ENCODE measurements at regions not wholly inside any gene's neighbourhood (a gene's known extent, or its start where the extent isn't known, plus 50 kb on each side); places are given as distances from the start of the nearest gene placed in this dataset.

DNA sequence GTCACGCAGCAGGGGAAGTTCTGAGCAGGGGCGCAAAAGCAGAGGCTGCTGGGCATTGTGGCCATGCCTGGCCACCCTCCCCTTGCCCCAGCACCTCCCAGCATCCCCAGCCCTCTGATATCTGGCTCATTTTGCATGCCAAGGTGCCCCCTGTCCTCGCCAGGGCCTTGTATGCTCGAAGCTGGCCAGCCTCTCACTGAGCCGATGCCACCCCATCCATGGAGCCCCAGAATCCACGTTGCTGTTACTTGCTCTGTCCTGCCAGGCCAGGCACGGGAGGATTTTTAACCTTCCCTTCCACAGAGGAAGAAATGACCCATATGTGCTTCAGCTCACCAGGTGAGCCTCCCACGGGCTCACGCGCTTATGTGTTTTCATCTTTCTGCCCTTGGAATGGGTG, 413.4 kb downstream of the BCL11B start (continued):
- TF ChIP-seq, protein P1, sequence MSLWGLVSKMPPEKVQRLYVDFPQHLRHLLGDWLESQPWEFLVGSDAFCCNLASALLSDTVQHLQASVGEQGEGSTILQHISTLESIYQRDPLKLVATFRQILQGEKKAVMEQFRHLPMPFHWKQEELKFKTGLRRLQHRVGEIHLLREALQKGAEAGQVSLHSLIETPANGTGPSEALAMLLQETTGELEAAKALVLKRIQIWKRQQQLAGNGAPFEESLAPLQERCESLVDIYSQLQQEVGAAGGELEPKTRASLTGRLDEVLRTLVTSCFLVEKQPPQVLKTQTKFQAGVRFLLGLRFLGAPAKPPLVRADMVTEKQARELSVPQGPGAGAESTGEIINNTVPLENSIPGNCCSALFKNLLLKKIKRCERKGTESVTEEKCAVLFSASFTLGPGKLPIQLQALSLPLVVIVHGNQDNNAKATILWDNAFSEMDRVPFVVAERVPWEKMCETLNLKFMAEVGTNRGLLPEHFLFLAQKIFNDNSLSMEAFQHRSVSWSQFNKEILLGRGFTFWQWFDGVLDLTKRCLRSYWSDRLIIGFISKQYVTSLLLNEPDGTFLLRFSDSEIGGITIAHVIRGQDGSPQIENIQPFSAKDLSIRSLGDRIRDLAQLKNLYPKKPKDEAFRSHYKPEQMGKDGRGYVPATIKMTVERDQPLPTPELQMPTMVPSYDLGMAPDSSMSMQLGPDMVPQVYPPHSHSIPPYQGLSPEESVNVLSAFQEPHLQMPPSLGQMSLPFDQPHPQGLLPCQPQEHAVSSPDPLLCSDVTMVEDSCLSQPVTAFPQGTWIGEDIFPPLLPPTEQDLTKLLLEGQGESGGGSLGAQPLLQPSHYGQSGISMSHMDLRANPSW (CRISPR knock-in tag; conservative IDR thresholded peaks at IDR 0.05; ENCODE audit: low read depth): no peak
- TF ChIP-seq, protein P2, sequence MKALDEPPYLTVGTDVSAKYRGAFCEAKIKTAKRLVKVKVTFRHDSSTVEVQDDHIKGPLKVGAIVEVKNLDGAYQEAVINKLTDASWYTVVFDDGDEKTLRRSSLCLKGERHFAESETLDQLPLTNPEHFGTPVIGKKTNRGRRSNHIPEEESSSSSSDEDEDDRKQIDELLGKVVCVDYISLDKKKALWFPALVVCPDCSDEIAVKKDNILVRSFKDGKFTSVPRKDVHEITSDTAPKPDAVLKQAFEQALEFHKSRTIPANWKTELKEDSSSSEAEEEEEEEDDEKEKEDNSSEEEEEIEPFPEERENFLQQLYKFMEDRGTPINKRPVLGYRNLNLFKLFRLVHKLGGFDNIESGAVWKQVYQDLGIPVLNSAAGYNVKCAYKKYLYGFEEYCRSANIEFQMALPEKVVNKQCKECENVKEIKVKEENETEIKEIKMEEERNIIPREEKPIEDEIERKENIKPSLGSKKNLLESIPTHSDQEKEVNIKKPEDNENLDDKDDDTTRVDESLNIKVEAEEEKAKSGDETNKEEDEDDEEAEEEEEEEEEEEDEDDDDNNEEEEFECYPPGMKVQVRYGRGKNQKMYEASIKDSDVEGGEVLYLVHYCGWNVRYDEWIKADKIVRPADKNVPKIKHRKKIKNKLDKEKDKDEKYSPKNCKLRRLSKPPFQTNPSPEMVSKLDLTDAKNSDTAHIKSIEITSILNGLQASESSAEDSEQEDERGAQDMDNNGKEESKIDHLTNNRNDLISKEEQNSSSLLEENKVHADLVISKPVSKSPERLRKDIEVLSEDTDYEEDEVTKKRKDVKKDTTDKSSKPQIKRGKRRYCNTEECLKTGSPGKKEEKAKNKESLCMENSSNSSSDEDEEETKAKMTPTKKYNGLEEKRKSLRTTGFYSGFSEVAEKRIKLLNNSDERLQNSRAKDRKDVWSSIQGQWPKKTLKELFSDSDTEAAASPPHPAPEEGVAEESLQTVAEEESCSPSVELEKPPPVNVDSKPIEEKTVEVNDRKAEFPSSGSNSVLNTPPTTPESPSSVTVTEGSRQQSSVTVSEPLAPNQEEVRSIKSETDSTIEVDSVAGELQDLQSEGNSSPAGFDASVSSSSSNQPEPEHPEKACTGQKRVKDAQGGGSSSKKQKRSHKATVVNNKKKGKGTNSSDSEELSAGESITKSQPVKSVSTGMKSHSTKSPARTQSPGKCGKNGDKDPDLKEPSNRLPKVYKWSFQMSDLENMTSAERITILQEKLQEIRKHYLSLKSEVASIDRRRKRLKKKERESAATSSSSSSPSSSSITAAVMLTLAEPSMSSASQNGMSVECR (CRISPR knock-in tag; IDR thresholded peaks at IDR 0.05; ENCODE audit: borderline replicate concordance): no peak

DNA sequence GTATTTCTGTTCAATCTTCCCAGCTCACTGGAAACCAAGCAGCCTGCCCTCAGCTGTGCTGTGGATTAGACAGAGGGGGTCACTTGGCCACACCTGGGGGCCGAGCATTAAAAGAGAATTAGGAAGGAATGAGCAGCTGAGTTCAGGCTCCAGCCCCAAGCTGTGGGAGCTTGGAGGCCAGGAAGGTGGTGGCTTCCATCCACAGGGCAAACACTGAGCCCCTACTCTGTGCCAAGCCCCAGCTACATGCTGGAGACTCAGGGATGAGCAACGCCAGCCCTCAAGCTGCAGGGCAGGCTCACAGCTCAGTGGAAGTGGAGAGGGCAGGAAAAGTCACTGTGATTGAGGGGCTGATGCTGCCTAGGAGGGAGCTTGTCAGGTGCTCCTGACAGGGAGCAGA, 412.7 kb downstream of the BCL11B start:
- CTCF ChIA-PET: no interaction called here
- POLR2A ChIA-PET: no interaction called here
- Mint-ChIP-seq H3K4me1 (no peaks in the 10 kb centered on the region), H3K4me3 (no peak overlapping the region), H3K27me3 (ENCODE audit: low read depth) (no peaks in the 10 kb centered on the region; the same call in 1 of the 2 replicates), H3K9me3 (peaks cover 11% of the 10 kb centered on the region), H3K36me3 (no peaks in the 10 kb centered on the region), H3K27ac (no peak overlapping the region)
- DNase-seq (ENCODE audit: low spot score) (no peak), ATAC-seq (no peak)
- TF ChIP-seq, protein P3, sequence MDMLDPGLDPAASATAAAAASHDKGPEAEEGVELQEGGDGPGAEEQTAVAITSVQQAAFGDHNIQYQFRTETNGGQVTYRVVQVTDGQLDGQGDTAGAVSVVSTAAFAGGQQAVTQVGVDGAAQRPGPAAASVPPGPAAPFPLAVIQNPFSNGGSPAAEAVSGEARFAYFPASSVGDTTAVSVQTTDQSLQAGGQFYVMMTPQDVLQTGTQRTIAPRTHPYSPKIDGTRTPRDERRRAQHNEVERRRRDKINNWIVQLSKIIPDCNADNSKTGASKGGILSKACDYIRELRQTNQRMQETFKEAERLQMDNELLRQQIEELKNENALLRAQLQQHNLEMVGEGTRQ (CRISPR knock-in tag; IDR thresholded peaks at IDR 0.05): no peak
- TF ChIP-seq, protein P4, sequence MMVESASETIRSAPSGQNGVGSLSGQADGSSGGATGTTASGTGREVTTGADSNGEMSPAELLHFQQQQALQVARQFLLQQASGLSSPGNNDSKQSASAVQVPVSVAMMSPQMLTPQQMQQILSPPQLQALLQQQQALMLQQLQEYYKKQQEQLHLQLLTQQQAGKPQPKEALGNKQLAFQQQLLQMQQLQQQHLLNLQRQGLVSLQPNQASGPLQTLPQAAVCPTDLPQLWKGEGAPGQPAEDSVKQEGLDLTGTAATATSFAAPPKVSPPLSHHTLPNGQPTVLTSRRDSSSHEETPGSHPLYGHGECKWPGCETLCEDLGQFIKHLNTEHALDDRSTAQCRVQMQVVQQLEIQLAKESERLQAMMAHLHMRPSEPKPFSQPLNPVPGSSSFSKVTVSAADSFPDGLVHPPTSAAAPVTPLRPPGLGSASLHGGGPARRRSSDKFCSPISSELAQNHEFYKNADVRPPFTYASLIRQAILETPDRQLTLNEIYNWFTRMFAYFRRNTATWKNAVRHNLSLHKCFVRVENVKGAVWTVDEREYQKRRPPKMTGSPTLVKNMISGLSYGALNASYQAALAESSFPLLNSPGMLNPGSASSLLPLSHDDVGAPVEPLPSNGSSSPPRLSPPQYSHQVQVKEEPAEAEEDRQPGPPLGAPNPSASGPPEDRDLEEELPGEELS (CRISPR knock-in tag; IDR thresholded peaks at IDR 0.05): no peak
- TF ChIP-seq ETV6 (CRISPR knock-in tag; IDR thresholded peaks at IDR 0.05) (no peak), ZBTB21 (CRISPR knock-in tag; IDR thresholded peaks at IDR 0.05; ENCODE audit: borderline replicate concordance) (no peak), ATF1 (CRISPR knock-in tag; IDR thresholded peaks at IDR 0.05) (no peak), ZNF671 (CRISPR knock-in tag; IDR thresholded peaks at IDR 0.05) (no peak), TCF7 (CRISPR knock-in tag; IDR thresholded peaks at IDR 0.05; ENCODE audit: low read depth) (no peak), HMGA2 (CRISPR knock-in tag; IDR thresholded peaks at IDR 0.05) (no peak)
- TF ChIP-seq, protein P5, sequence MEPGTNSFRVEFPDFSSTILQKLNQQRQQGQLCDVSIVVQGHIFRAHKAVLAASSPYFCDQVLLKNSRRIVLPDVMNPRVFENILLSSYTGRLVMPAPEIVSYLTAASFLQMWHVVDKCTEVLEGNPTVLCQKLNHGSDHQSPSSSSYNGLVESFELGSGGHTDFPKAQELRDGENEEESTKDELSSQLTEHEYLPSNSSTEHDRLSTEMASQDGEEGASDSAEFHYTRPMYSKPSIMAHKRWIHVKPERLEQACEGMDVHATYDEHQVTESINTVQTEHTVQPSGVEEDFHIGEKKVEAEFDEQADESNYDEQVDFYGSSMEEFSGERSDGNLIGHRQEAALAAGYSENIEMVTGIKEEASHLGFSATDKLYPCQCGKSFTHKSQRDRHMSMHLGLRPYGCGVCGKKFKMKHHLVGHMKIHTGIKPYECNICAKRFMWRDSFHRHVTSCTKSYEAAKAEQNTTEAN (CRISPR knock-in tag; IDR thresholded peaks at IDR 0.05): no peak
- TF ChIP-seq, protein P6, sequence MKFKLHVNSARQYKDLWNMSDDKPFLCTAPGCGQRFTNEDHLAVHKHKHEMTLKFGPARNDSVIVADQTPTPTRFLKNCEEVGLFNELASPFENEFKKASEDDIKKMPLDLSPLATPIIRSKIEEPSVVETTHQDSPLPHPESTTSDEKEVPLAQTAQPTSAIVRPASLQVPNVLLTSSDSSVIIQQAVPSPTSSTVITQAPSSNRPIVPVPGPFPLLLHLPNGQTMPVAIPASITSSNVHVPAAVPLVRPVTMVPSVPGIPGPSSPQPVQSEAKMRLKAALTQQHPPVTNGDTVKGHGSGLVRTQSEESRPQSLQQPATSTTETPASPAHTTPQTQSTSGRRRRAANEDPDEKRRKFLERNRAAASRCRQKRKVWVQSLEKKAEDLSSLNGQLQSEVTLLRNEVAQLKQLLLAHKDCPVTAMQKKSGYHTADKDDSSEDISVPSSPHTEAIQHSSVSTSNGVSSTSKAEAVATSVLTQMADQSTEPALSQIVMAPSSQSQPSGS (CRISPR knock-in tag; IDR thresholded peaks at IDR 0.05; ENCODE audit: borderline replicate concordance, low read depth): no peak
- TF ChIP-seq, protein P7, sequence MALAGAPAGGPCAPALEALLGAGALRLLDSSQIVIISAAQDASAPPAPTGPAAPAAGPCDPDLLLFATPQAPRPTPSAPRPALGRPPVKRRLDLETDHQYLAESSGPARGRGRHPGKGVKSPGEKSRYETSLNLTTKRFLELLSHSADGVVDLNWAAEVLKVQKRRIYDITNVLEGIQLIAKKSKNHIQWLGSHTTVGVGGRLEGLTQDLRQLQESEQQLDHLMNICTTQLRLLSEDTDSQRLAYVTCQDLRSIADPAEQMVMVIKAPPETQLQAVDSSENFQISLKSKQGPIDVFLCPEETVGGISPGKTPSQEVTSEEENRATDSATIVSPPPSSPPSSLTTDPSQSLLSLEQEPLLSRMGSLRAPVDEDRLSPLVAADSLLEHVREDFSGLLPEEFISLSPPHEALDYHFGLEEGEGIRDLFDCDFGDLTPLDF (CRISPR knock-in tag; IDR thresholded peaks at IDR 0.05): no peak

Measured in WTC11 (cell line).